ENCODE measurements at regions not wholly inside any gene's neighbourhood (a gene's known extent, or its start where the extent isn't known, plus 50 kb on each side); places are given as distances from the start of the nearest gene placed in this dataset.

GRCh38 chr11:113593698-113594308, 112.3 kb downstream of the TMPRSS5 start:
- Histone ChIP-seq H3K9me3 (ENCODE audit: control insufficient read depth in 2 of 3, insufficient read depth in 1 of 3, low read length in 3 of 3) (peaks cover 0 to 6% (median 3%) of the 10 kb centered on the region in 3 donors), H3K4me3 (ENCODE audit: low read length in 3 of 3) (no peak overlapping the region), H3K4me1 (ENCODE audit: control insufficient read depth in 2 of 3, insufficient read depth in 2 of 3, low read depth in 1 of 3, low read length in 3 of 3) (no peaks in the 10 kb centered on the region), H3K9ac (ENCODE audit: low read length in 3 of 3) (no peak overlapping the region), H3K27ac (ENCODE audit: low read depth in 2 of 2, low read length in 2 of 2) (no peak overlapping the region), H3K36me3 (ENCODE audit: control insufficient read depth in 2 of 3, insufficient read depth in 3 of 3, low read length in 3 of 3) (no peaks in the 10 kb centered on the region), H3K27me3 (ENCODE audit: control insufficient read depth, insufficient read depth, low read length) (no peaks in the 10 kb centered on the region)
- TF ChIP-seq CTCF (IDR thresholded peaks at IDR 0.05; ENCODE audit: borderline replicate concordance, extremely low read depth, insufficient read depth), result no peak
- FAIRE-seq (no peak), DNase-seq (no peak)
- intact Hi-C loops (cut with DNase I), result no loop called here

- intact Hi-C loops (cut with DNase I), result no loop called here
- Histone ChIP-seq H3K4me3 (ENCODE audit: low read length in 3 of 3) (no peak overlapping the region), H3K27ac (ENCODE audit: low read depth in 2 of 2, low read length in 2 of 2) (no peak overlapping the region), H3K9me3 (ENCODE audit: control insufficient read depth in 2 of 3, insufficient read depth in 1 of 3, low read length in 3 of 3) (peaks cover 0 to 5% (median 0%) of the 10 kb centered on the region in 3 donors), H3K4me1 (ENCODE audit: control insufficient read depth in 2 of 3, insufficient read depth in 2 of 3, low read depth in 1 of 3, low read length in 3 of 3) (no peaks in the 10 kb centered on the region), H3K9ac (ENCODE audit: low read length in 3 of 3) (no peak overlapping the region), H3K27me3 (ENCODE audit: control insufficient read depth, insufficient read depth, low read length) (no peaks in the 10 kb centered on the region), H3K36me3 (ENCODE audit: control insufficient read depth in 2 of 3, insufficient read depth in 3 of 3, low read length in 3 of 3) (no peaks in the 10 kb centered on the region)
- no peak for TF ChIP-seq CTCF (IDR thresholded peaks at IDR 0.05; ENCODE audit: borderline replicate concordance, extremely low read depth, insufficient read depth)
- DNase-seq (peak in 1 of 5 donors; percentile 53), FAIRE-seq (no peak)
Measured at GRCh38 chr11:113591117-113591516, 115.0 kb downstream of the TMPRSS5 start.

GRCh38 chr11:113587308-113587739, 112.1 kb upstream of the DRD2 start:
- Histone ChIP-seq H3K9me3 (ENCODE audit: control insufficient read depth in 2 of 3, insufficient read depth in 1 of 3, low read length in 3 of 3) (no peaks in the 10 kb centered on the region), H3K27me3 (ENCODE audit: control insufficient read depth, insufficient read depth, low read length) (no peaks in the 10 kb centered on the region), H3K9ac (ENCODE audit: low read length in 3 of 3) (no peak overlapping the region), H3K4me1 (ENCODE audit: control insufficient read depth in 2 of 3, insufficient read depth in 2 of 3, low read depth in 1 of 3, low read length in 3 of 3) (no peaks in the 10 kb centered on the region), H3K27ac (ENCODE audit: low read depth in 2 of 2, low read length in 2 of 2) (no peak overlapping the region), H3K36me3 (ENCODE audit: control insufficient read depth in 2 of 3, insufficient read depth in 3 of 3, low read length in 3 of 3) (no peaks in the 10 kb centered on the region), H3K4me3 (ENCODE audit: low read length in 3 of 3) (no peak overlapping the region)
- no peak for FAIRE-seq
- no peak for TF ChIP-seq CTCF (IDR thresholded peaks at IDR 0.05; ENCODE audit: borderline replicate concordance, extremely low read depth, insufficient read depth)
- intact Hi-C loops (cut with DNase I), result no loop called here
- DNase-seq, result no peak

DNA sequence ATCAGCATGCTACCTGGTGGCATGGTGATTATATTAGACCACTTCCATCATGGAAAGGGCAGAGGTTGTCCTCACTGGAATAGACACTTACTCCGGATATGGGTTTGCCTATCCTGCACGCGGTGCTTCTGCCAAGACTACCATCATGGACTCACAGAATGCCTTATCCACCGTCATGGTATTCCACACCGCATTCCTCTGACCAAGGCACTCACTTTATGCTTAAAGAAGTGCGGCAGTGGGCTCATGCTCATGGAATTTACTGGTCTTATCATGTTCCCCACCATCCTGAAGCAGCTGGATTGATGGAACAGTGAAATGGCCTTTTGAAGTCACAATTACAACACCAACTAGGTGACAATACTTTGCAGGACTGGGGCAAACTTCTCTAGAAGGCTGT, 109.2 kb upstream of the DRD2 start:
- H3K36me3 ChIP-seq (ENCODE audit: control insufficient read depth in 2 of 3, insufficient read depth in 3 of 3, low read length in 3 of 3), result no peaks in the 10 kb centered on the region
- TF ChIP-seq CTCF (IDR thresholded peaks at IDR 0.05; ENCODE audit: borderline replicate concordance, extremely low read depth, insufficient read depth), result no peak
- H3K9me3 ChIP-seq (ENCODE audit: control insufficient read depth in 2 of 3, insufficient read depth in 1 of 3, low read length in 3 of 3), result no peaks in the 10 kb centered on the region
- FAIRE-seq (no peak), DNase-seq (no peak)
- H3K27me3 ChIP-seq (ENCODE audit: control insufficient read depth, insufficient read depth, low read length), result no peaks in the 10 kb centered on the region
- intact Hi-C loops (cut with DNase I), result no loop called here
- H3K9ac ChIP-seq (ENCODE audit: low read length in 3 of 3), result no peak overlapping the region
- no peak overlapping the region for H3K4me3 ChIP-seq (ENCODE audit: low read length in 3 of 3)
- H3K4me1 ChIP-seq (ENCODE audit: control insufficient read depth in 2 of 3, insufficient read depth in 2 of 3, low read depth in 1 of 3, low read length in 3 of 3), result no peaks in the 10 kb centered on the region
- no peak overlapping the region for H3K27ac ChIP-seq (ENCODE audit: low read depth in 2 of 2, low read length in 2 of 2)

All from kidney (tissue), 13 donors.